Fibroblast of skin of left biceps (primary cell): ENCODE measurements at regions not wholly inside any gene's neighbourhood (a gene's known extent, or its start where the extent isn't known, plus 50 kb on each side); places are given as distances from the start of the nearest gene placed in this dataset.

Experiments used
- DNase-seq, 2 experiments: peaks; one replicate each; pipeline ENCODE4 v3.0.0-alpha.2; 2013; ENCODE audit warnings: low read depth in 2 of 2

GRCh38 chr14:39772627-39773026 is 340.4 kb upstream of the FBXO33 start:
- no peak for DNase-seq

GRCh38 chr14:39768589-39768988 is 336.4 kb upstream of the FBXO33 start:
- no peak for DNase-seq

GRCh38 chr14:39766397-39767000 is 334.3 kb upstream of the FBXO33 start:
- DNase-seq, result no peak

- DNase-seq, result no peak
Observed at GRCh38 chr14:39765676-39766075, 333.4 kb upstream of the FBXO33 start.

GRCh38 chr14:39763402-39763890 is 331.2 kb upstream of the FBXO33 start:
- DNase-seq, result no peak

- DNase-seq, result no peak
Observed at GRCh38 chr14:39762576-39763401, 330.6 kb upstream of the FBXO33 start.

GRCh38 chr14:39755269-39755878 is 323.1 kb upstream of the FBXO33 start:
- no peak for DNase-seq

GRCh38 chr14:39740454-39740853 is 308.2 kb upstream of the FBXO33 start:
- no peak for DNase-seq

GRCh38 chr14:39739796-39740195 is 307.6 kb upstream of the FBXO33 start:
- no peak for DNase-seq

- no peak for DNase-seq
Observed at GRCh38 chr14:39734306-39734705, 302.1 kb upstream of the FBXO33 start.

GRCh38 chr14:39733741-39734140 is 301.5 kb upstream of the FBXO33 start:
- DNase-seq, result no peak

- DNase-seq, result no peak
Observed at GRCh38 chr14:39731912-39732311, 299.7 kb upstream of the FBXO33 start.

- DNase-seq, result no peak
Observed at GRCh38 chr14:39726563-39726962, 294.3 kb upstream of the FBXO33 start.

- DNase-seq, result no peak
Observed at GRCh38 chr14:39722547-39723273, 290.5 kb upstream of the FBXO33 start.

- no peak for DNase-seq
Observed at GRCh38 chr14:39716987-39717570, 284.8 kb upstream of the FBXO33 start.

- no peak for DNase-seq
Observed at GRCh38 chr14:39712293-39712999, 280.2 kb upstream of the FBXO33 start.

GRCh38 chr14:39704594-39704993 is 272.4 kb upstream of the FBXO33 start:
- DNase-seq, result no peak

- DNase-seq, result no peak
Observed at GRCh38 chr14:39694341-39694740, 262.1 kb upstream of the FBXO33 start.

- DNase-seq, result no peak
Observed at GRCh38 chr14:39683691-39684260, 251.5 kb upstream of the FBXO33 start.

GRCh38 chr14:39682582-39682981 is 250.3 kb upstream of the FBXO33 start:
- no peak for DNase-seq
